ENCODE measurements at regions not wholly inside any gene's neighbourhood (a gene's known extent, or its start where the extent isn't known, plus 50 kb on each side); places are given as distances from the start of the nearest gene placed in this dataset.
"Not testable (repeated sequence)": the region's sequence is repeated elsewhere in the genome, so short reads cannot be mapped to it uniquely, and the experiment has no call there.

DNA sequence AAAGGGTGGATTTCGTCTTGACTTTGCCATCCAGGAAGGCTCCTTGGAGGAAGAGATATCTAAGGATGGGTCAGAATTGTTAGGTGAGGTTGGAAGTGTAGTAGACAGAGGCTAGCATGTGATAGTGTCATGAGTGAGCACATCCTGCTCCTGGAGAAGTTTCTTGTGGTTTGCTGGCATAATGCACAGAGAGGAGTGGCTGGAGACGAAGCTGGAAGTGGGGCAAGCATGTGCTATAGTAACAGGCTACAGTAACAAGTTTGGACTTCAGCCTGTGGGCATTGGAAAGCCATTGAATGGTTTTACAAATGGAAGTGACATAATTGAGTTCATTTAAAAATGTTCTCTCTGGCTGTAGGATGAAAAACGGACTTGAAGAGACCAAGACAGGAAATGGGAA is 175.6 kb upstream of the VWC2 start:
- H3K9ac ChIP-seq = no peak overlapping the region
- H3K36me3 ChIP-seq = no peaks in the 10 kb centered on the region
- no peak overlapping the region for H3K27ac ChIP-seq
- Mint-ChIP-seq H3K4me1 (no peaks in the 10 kb centered on the region), H3K9me3 (no peaks in the 10 kb centered on the region), H3K36me3 (no peaks in the 10 kb centered on the region), H3K27ac (no peak overlapping the region), H3K27me3 (ENCODE audit: insufficient read depth, low read depth) (no peaks in the 10 kb centered on the region), H3K4me3 (no peak overlapping the region)
- no peaks in the 10 kb centered on the region for H3K79me2 ChIP-seq (ENCODE audit: low read depth)
- H3K27me3 ChIP-seq = no peaks in the 10 kb centered on the region
- H3K4me1 ChIP-seq = no peaks in the 10 kb centered on the region
- no peaks in the 10 kb centered on the region for H3F3A ChIP-seq (ENCODE audit: low read depth)
- no peak for DNase-seq (ENCODE audit: low spot score)
- no peak overlapping the region for H2AFZ ChIP-seq (replicated peaks)
- TF ChIP-seq EZH2phosphoT487 (IDR thresholded peaks at IDR 0.05) (no peak), EZH2 (IDR thresholded peaks at IDR 0.05) (no peak)
- TF ChIP-seq, protein P1, sequence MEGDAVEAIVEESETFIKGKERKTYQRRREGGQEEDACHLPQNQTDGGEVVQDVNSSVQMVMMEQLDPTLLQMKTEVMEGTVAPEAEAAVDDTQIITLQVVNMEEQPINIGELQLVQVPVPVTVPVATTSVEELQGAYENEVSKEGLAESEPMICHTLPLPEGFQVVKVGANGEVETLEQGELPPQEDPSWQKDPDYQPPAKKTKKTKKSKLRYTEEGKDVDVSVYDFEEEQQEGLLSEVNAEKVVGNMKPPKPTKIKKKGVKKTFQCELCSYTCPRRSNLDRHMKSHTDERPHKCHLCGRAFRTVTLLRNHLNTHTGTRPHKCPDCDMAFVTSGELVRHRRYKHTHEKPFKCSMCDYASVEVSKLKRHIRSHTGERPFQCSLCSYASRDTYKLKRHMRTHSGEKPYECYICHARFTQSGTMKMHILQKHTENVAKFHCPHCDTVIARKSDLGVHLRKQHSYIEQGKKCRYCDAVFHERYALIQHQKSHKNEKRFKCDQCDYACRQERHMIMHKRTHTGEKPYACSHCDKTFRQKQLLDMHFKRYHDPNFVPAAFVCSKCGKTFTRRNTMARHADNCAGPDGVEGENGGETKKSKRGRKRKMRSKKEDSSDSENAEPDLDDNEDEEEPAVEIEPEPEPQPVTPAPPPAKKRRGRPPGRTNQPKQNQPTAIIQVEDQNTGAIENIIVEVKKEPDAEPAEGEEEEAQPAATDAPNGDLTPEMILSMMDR (IDR thresholded peaks at IDR 0.05) = no peak
- no peak overlapping the region for H3K4me2 ChIP-seq
- H3K9me3 ChIP-seq (ENCODE audit: low read depth) = no peaks in the 10 kb centered on the region
- no peaks in the 10 kb centered on the region for H4K20me1 ChIP-seq (ENCODE audit: low read depth)
- H3K4me3 ChIP-seq = no peak overlapping the region

DNA sequence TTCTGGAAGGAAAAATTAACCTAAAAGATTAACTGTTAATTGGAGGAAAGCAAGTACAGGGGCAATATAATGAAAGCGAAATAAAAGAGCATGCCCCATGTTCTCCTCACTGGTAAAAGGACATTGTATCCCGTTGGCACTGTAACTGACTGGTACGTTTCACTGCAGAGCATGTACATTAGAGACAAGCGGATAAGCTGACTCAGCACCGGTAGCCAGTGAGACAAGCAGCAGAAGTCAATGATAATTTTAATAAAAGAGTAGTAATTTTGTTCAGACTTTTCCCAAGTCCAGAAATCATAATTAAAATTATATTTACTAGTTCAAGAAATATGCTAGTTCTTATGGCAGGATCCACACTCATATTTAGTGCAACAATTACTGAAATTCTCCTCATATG is 161.5 kb upstream of the VWC2 start:
- H3K4me1 Mint-ChIP-seq = no peaks in the 10 kb centered on the region
- H3K27ac Mint-ChIP-seq = no peak overlapping the region
- no peaks in the 10 kb centered on the region for H3K9me3 ChIP-seq (ENCODE audit: low read depth)
- H3K9ac ChIP-seq = no peak overlapping the region
- H3K27me3 ChIP-seq = no peaks in the 10 kb centered on the region
- H3K79me2 ChIP-seq (ENCODE audit: low read depth) = no peaks in the 10 kb centered on the region
- peaks cover 6% of the 10 kb centered on the region for H3K9me3 Mint-ChIP-seq
- no peak overlapping the region for H3K4me2 ChIP-seq
- no peak overlapping the region for H3K4me3 ChIP-seq
- no peak for TF ChIP-seq EZH2phosphoT487 (IDR thresholded peaks at IDR 0.05)
- H3K4me1 ChIP-seq = no peaks in the 10 kb centered on the region
- no peaks in the 10 kb centered on the region for H3K36me3 Mint-ChIP-seq
- H3F3A ChIP-seq (ENCODE audit: low read depth) = no peaks in the 10 kb centered on the region
- H2AFZ ChIP-seq (replicated peaks) = no peak overlapping the region
- no peak overlapping the region for H3K27ac ChIP-seq
- no peaks in the 10 kb centered on the region for H4K20me1 ChIP-seq (ENCODE audit: low read depth)
- no peaks in the 10 kb centered on the region for H3K36me3 ChIP-seq
- H3K4me3 Mint-ChIP-seq = no peak overlapping the region
- peaks cover 2% of the 10 kb centered on the region for H3K27me3 Mint-ChIP-seq (ENCODE audit: insufficient read depth, low read depth)
- no peak for DNase-seq (ENCODE audit: low spot score)

DNA sequence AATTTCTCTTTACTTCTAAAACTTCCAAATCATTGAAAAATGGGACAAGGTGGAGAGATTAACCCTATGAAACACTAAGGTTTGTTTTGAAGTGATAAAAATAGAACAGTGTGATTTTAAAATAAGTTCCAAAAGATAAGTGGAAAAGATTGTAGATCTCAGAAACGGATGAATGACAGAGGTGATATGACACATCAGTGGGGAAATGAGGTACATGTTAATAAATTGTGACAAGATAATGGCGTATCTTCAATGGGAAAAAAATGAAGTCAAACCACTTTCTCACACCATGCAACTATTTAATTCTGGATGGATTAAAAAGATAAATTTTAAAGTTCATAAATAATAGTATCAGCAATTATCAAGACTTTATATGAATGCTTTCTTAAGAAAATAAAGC is 159.7 kb upstream of the VWC2 start:
- Histone ChIP-seq H4K20me1 (ENCODE audit: low read depth) (no peaks in the 10 kb centered on the region), H3K4me3 (no peak overlapping the region), H3K4me2 (no peak overlapping the region), H3F3A (ENCODE audit: low read depth) (no peaks in the 10 kb centered on the region), H3K4me1 (no peaks in the 10 kb centered on the region), H3K79me2 (ENCODE audit: low read depth) (no peaks in the 10 kb centered on the region), H3K27me3 (no peaks in the 10 kb centered on the region), H2AFZ (replicated peaks) (no peak overlapping the region), H3K9me3 (ENCODE audit: low read depth) (no peaks in the 10 kb centered on the region), H3K27ac (no peak overlapping the region), H3K36me3 (no peaks in the 10 kb centered on the region), H3K9ac (no peak overlapping the region)
- Mint-ChIP-seq H3K27ac (no peak overlapping the region), H3K36me3 (no peaks in the 10 kb centered on the region), H3K4me1 (no peaks in the 10 kb centered on the region), H3K9me3 (no peaks in the 10 kb centered on the region), H3K4me3 (no peak overlapping the region), H3K27me3 (ENCODE audit: insufficient read depth, low read depth) (no peaks in the 10 kb centered on the region)
- no peak for DNase-seq (ENCODE audit: low spot score)
- TF ChIP-seq EZH2phosphoT487 (IDR thresholded peaks at IDR 0.05) = no peak

DNA sequence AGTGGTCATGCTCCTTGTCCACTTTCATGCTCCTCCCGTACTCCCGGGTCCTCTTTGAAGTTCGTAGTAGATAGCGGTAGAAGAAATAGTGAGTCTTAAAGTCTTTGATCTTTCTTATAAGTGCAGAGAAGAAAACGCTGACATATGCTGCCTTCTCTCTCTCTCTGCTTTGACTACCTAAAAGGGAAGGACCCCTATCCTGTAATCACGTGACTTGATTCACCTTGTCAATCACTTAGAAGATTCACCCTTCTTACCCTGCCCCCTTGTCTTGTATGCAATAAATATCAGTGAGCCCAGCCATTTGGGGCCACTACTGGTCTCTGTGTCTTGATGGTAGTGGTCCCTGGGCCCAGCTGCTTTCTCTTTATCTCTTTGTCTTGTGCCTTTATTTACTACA is 158.5 kb upstream of the VWC2 start:
- not testable (repeated sequence) for H3K4me2 ChIP-seq; H4K20me1 ChIP-seq (ENCODE audit: low read depth); H2AFZ ChIP-seq (replicated peaks); H3F3A ChIP-seq (ENCODE audit: low read depth); H3K4me3 Mint-ChIP-seq; H3K9me3 ChIP-seq (ENCODE audit: low read depth); H3K9me3 Mint-ChIP-seq; H3K27ac ChIP-seq; H3K27me3 ChIP-seq; H3K4me1 ChIP-seq; DNase-seq (ENCODE audit: low spot score); H3K36me3 Mint-ChIP-seq; H3K79me2 ChIP-seq (ENCODE audit: low read depth); H3K9ac ChIP-seq; H3K27me3 Mint-ChIP-seq (ENCODE audit: insufficient read depth, low read depth); H3K4me3 ChIP-seq; H3K36me3 ChIP-seq; H3K27ac Mint-ChIP-seq; H3K4me1 Mint-ChIP-seq

DNA sequence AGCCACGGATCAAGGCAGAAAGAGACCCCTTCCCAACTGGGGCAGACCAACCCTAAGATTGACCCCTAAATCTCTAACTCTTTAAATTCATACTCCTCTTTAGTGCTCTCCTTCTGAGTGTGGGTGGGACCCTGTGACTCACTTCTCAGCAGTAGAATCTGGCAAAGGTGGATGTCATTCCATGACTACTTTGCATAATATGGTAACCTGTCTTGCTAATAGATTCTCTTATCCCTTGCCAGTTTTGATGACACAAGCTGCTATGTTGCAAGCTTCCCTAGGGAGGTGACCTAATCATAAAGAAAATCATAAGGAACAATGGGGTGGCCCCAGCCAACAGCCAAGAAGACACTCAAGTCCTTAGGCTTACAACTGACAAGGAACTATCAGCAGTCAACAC is 155.4 kb upstream of the VWC2 start:
- H3F3A ChIP-seq (ENCODE audit: low read depth) = no peaks in the 10 kb centered on the region
- no peak overlapping the region for H3K27ac ChIP-seq
- no peaks in the 10 kb centered on the region for H3K4me1 ChIP-seq
- H3K27ac Mint-ChIP-seq = no peak overlapping the region
- TF ChIP-seq EZH2 (IDR thresholded peaks at IDR 0.05) (no peak), EZH2phosphoT487 (IDR thresholded peaks at IDR 0.05) (no peak)
- TF ChIP-seq, protein P1 (IDR thresholded peaks at IDR 0.05) = no peak
- H3K27me3 ChIP-seq = no peaks in the 10 kb centered on the region
- no peak for DNase-seq (ENCODE audit: low spot score)
- no peak overlapping the region for H3K9ac ChIP-seq
- peaks cover 2% of the 10 kb centered on the region for H3K9me3 Mint-ChIP-seq
- H4K20me1 ChIP-seq (ENCODE audit: low read depth) = no peaks in the 10 kb centered on the region
- H3K36me3 Mint-ChIP-seq = no peaks in the 10 kb centered on the region
- H3K4me2 ChIP-seq = no peak overlapping the region
- H3K27me3 Mint-ChIP-seq (ENCODE audit: insufficient read depth, low read depth) = no peaks in the 10 kb centered on the region
- H3K4me1 Mint-ChIP-seq = no peaks in the 10 kb centered on the region
- H3K9me3 ChIP-seq (ENCODE audit: low read depth) = no peaks in the 10 kb centered on the region
- H3K36me3 ChIP-seq = no peaks in the 10 kb centered on the region
- no peaks in the 10 kb centered on the region for H3K79me2 ChIP-seq (ENCODE audit: low read depth)
- H3K4me3 ChIP-seq = no peak overlapping the region
- no peak overlapping the region for H3K4me3 Mint-ChIP-seq
- no peak overlapping the region for H2AFZ ChIP-seq (replicated peaks)
